ENCODE measurements at regions not wholly inside any gene's neighbourhood (a gene's known extent, or its start where the extent isn't known, plus 50 kb on each side); places are given as distances from the start of the nearest gene placed in this dataset.

DNA sequence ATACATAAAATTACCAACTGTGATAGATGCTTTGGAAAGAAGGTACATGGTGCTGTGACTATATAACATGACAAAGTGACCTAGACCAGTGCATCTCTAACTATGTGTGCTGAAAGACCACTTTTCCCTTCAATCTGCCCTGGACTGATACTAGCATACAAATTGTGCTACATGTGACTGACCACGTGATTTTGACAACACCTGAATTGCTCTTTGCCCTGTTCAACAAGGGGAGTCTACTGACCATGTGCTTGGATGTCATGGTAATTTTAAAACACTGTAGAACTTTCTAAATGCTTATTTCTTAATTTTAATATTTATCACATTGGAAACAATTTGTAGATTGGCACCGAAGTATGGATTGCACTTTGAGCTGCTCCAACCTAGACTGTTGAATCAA lies 142.4 kb downstream of the CAND1 start:
- TF ChIP-seq, protein P1, sequence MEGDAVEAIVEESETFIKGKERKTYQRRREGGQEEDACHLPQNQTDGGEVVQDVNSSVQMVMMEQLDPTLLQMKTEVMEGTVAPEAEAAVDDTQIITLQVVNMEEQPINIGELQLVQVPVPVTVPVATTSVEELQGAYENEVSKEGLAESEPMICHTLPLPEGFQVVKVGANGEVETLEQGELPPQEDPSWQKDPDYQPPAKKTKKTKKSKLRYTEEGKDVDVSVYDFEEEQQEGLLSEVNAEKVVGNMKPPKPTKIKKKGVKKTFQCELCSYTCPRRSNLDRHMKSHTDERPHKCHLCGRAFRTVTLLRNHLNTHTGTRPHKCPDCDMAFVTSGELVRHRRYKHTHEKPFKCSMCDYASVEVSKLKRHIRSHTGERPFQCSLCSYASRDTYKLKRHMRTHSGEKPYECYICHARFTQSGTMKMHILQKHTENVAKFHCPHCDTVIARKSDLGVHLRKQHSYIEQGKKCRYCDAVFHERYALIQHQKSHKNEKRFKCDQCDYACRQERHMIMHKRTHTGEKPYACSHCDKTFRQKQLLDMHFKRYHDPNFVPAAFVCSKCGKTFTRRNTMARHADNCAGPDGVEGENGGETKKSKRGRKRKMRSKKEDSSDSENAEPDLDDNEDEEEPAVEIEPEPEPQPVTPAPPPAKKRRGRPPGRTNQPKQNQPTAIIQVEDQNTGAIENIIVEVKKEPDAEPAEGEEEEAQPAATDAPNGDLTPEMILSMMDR (conservative IDR thresholded peaks at IDR 0.05; ENCODE audit: low read depth, low read length), result no peak
- no peak for DNase-seq (ENCODE audit: low read depth)
- H3K4me3 ChIP-seq (ENCODE audit: low read depth, low read length), result no peak overlapping the region

DNA sequence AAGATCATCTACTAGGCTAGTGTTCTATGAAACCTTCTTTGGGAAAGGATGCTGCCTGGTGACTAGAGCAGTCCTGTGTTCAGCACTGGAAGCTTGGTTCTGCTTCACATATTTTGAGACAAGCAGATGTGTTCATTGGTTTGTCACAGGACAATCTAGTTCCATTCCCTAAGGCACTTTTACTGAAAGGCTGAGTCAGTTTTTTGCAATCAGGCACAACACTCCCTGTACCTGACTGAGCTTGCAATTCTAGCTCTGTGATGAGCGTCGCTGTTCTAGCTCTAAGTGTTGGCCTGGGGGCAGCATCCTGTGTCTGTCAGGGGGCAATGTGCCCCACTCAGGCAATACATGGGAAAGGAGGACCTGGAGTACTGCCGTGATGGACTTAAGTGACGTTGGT lies 144.4 kb downstream of the CAND1 start:
- no peak for DNase-seq (ENCODE audit: low read depth)
- no peak overlapping the region for H3K4me3 ChIP-seq (ENCODE audit: low read depth, low read length)
- TF ChIP-seq, protein P1 (conservative IDR thresholded peaks at IDR 0.05; ENCODE audit: low read depth, low read length), result no peak

DNA sequence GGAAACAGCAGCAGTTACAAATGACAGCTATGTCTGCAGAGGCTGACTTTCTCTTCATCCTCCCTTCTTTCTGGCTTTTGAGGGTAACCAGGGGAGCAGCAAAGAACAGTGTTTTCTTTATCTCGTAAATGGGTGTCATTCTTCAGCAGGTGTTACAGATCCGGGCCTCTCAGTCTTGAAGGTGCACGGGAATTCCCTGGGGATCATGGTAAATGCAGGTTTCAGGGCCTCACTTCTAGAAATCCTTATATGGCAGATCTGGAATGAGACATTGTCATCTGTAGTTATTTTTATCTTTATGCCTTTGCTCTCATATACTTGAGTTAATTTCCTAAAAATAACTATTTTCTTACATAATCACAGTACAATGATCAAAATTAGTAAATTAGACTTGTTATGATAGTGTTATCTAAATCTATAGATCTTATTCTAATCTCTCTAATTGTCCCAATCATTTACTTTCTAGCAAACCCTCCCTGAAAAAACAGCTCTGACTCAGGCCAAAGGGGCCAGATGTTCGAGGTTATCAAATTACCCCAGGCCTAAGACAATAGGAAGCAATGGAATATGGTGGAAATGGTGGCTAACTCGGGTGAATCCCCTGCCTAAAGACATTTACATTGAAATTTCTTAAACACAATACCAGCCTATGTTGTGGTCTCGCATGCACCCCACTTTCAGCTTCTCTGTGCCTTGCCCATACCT lies 145.0 kb downstream of the CAND1 start:
- no peak overlapping the region for H3K4me3 ChIP-seq (ENCODE audit: low read depth, low read length)
- TF ChIP-seq, protein P1 (conservative IDR thresholded peaks at IDR 0.05; ENCODE audit: low read depth, low read length), result no peak
- no peak for DNase-seq (ENCODE audit: low read depth)

DNA sequence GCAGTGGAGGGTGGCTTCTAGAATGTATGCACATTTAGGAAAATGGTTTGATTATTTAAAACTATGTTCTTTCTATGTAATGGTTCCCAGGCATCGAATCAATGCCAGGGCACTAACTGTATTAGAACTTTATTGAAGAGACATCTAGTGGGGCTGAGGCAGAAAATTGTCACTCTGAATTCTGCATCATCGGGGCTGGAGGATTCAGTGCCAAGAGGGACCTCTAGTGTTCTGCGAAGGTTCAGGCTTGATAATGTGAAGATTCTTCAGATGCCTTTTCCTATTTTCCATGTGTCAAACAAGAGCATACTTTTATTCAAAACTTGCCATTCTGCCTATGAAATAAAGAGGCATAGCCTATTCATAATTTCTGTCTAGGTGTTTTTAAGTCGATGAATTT lies 146.3 kb downstream of the CAND1 start:
- no peak for DNase-seq (ENCODE audit: low read depth)
- no peak overlapping the region for H3K4me3 ChIP-seq (ENCODE audit: low read depth, low read length)
- TF ChIP-seq, protein P1 (conservative IDR thresholded peaks at IDR 0.05; ENCODE audit: low read depth, low read length), result peak; percentile 87

DNA sequence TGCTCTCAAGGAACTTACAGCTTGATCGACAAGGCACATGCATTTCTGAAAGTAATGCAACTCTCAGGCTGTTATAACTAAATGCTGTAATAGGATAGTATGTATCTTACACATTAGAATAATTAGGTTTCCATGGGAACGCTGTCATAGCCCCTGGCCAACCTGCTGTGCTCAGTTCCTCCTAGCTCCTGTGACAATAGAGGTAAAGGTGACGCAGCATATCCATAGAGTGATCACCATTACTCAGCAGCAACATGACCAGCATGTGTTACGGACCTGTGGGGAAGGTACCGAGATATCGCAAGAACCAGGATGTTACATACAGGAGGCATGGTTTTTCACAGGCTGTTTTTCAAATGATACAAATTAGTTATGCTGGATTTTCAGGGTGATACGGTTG lies 150.7 kb downstream of the CAND1 start:
- TF ChIP-seq, protein P1 (conservative IDR thresholded peaks at IDR 0.05; ENCODE audit: low read depth, low read length), result no peak
- DNase-seq (ENCODE audit: low read depth), result no peak
- H3K4me3 ChIP-seq (ENCODE audit: low read depth, low read length), result no peak overlapping the region

DNA sequence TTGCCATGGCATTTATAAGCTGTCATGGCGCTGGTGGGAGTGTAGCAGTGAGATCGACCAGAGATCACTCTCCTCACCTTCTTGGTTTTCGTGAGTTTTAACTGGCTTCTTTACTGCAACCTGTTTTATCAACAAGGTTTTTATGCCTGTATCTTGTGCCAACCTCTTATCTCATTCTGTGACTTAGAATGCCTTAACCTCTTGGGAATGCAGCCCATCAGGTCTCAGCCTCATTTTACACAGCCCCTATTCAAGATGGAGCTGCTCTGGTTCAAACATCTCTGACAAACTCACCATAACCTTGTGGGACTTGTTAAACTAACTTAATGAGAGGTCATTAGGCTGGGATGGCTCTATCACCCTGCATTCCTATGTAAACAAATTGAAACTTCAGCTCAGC lies 151.3 kb downstream of the CAND1 start:
- H3K4me3 ChIP-seq (ENCODE audit: low read depth, low read length), result no peak overlapping the region
- DNase-seq (ENCODE audit: low read depth), result no peak
- TF ChIP-seq, protein P1 (conservative IDR thresholded peaks at IDR 0.05; ENCODE audit: low read depth, low read length), result no peak

DNA sequence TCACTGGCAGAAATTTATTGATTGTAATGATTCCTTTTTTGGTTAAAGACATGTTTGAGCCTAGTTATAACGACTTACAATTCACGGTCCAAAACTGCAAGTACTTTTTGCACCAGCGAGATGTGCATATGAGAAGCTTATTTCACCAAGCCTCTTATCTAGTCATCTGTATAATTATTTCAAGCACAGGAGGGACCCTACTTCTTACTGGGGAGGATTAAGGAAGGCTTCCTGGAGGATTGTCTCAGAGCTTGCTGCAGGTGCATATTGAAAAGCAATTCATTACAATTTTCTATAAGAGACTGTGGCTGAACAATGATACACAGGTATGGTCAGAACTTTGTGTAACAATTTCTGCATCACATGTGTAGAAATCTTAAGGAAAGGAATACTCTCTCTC lies 152.9 kb downstream of the CAND1 start:
- no peak overlapping the region for H3K4me3 ChIP-seq (ENCODE audit: low read depth, low read length)
- TF ChIP-seq, protein P1 (conservative IDR thresholded peaks at IDR 0.05; ENCODE audit: low read depth, low read length), result no peak
- no peak for DNase-seq (ENCODE audit: low read depth)
